Ectodermal cell (in vitro differentiated cells): ENCODE measurements at regions not wholly inside any gene's neighbourhood (a gene's known extent, or its start where the extent isn't known, plus 50 kb on each side); places are given as distances from the start of the nearest gene placed in this dataset.

ENCODE experiments used
- H3K27ac ChIP-seq: 2 replicates; pipeline ENCODE4 v1.7.0; 2013; ENCODE audit warnings: mild to moderate bottlenecking, low read depth, low read length; ENCODE audit not compliant: insufficient read depth, poor library complexity, severe bottlenecking
- H3K27me3 ChIP-seq: 2 replicates; pipeline ENCODE4 v1.7.0; 2013; ENCODE audit warnings: mild to moderate bottlenecking, low read length; ENCODE audit not compliant: insufficient read depth, control insufficient read depth, poor library complexity, severe bottlenecking
- H3K36me3 ChIP-seq: one replicate; pipeline ENCODE4 v1.7.0; 2013; ENCODE audit warnings: low read length; ENCODE audit not compliant: control insufficient read depth, insufficient read depth
- H3K4me1 ChIP-seq: one replicate; pipeline ENCODE4 v1.7.0; 2013; ENCODE audit warnings: low read length; ENCODE audit not compliant: control insufficient read depth, insufficient read depth
- H3K4me3 ChIP-seq: 2 replicates; pipeline ENCODE4 v1.7.0; 2013; ENCODE audit warnings: low read depth, low read length, control low read depth; ENCODE audit not compliant: insufficient read depth
- H3K9me3 ChIP-seq: 2 replicates; pipeline ENCODE4 v1.7.0; 2013; ENCODE audit warnings: mild to moderate bottlenecking, low read length, moderate library complexity; ENCODE audit not compliant: control insufficient read depth
- WGBS, 2 experiments: methylation state at CpG; one replicate each; pipeline ENCODE4 v1.1.7; 2013; ENCODE audit warnings: missing lambda C conversion rate in 2 of 2; 5-methylcytosine and 5-hydroxymethylcytosine counted together

DNA sequence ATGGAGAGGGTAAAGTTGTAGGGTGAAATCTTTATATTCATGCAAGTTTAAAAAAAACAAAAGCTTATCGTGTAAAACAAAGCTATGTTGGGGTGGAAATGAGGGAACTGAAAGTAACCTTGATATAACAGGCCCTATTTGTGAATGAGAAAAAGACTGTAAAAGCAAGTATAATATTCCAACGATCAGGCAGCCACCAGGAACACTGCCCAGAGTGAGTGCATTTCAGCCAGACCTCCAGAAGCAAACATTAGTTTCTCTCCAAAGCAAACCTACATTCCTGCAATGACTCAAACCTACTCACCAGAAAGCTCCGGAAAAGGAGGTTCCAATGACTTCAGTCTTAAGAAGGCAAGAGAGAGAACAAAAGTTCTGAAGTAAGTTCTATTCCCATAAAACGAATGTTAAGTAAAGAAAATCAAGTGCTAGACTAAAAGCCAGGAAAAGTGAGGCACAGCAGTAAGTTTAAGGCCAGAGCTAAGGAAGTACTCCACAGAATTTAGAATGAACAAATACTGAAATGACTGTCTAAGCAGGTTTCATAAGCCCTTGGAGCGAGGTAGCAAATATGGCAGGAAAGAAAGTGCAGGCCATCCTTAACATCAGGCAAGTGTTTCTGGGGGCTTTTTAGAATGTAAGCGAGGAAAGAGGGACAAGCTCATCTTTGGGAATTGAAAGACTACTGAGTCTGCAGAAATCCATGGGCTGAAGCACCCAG is 493.1 kb downstream of the XPNPEP1 start:
- Histone ChIP-seq H3K27ac (no peak overlapping the region), H3K9me3 (no peaks in the 10 kb centered on the region), H3K4me3 (no peak overlapping the region), H3K27me3 (no peaks in the 10 kb centered on the region), H3K36me3 (no peaks in the 10 kb centered on the region), H3K4me1 (no peaks in the 10 kb centered on the region)
- 83 to 86% methylated on average over 6 of the region's 6 CpGs for WGBS, 2 experiments

DNA sequence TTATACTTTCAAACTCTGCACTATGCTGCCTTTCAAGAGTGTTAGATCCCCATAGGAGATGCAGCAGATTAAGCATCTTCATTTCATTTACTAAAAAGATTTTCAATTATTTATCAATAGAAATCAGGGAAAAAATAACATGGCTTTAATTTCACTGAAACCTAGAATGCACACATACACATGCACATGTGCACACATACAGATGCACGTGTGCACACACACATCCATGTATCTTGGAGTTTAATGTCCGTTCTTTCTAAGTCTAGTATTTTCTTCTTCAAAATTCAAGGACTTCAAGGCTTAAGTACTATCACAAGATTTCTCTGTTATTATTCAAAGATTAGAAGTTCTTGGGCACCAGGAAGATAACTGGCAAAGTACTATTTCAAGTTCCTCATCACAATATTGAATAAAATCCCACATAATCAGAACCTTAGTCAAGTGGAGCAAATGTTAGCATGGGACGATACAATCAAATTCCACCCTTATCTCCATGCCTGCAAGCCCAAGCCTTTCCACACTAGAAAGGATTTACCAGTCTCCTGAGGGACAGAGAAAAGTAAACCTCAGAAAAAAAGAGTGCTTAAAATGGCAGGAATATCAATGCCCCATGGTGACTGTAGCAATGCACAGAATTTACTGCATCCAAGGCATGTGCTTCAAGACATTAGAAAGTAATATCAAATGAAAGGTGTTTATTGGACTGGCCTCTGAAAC is 494.4 kb downstream of the XPNPEP1 start:
- H3K27me3 ChIP-seq = no peaks in the 10 kb centered on the region
- no peaks in the 10 kb centered on the region for H3K4me1 ChIP-seq
- no peaks in the 10 kb centered on the region for H3K9me3 ChIP-seq
- no peaks in the 10 kb centered on the region for H3K36me3 ChIP-seq
- H3K4me3 ChIP-seq = no peak overlapping the region
- 76 to 87% methylated on average over 3 of the region's 3 CpGs for WGBS, 2 experiments
- no peak overlapping the region for H3K27ac ChIP-seq

DNA sequence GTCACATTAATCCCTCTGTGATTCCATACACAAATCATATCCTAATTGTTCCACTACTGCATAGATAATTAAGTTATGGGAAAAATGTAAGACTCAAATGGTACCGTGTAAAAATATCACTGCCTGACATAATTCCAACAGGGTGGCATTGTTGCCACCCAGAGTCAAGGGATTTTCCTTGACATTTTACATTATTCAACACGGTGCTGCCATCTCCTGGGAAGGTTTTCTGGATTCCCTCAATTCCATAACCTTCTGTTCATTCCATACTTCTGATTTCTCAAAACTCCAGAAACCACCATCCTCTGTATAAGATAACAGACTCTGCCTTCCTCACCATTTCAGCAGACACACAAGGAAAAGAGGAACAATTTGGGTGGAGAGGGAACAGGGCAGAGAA is 495.9 kb downstream of the XPNPEP1 start:
- no peaks in the 10 kb centered on the region for H3K36me3 ChIP-seq
- H3K27ac ChIP-seq = no peak overlapping the region
- H3K4me1 ChIP-seq = no peaks in the 10 kb centered on the region
- H3K9me3 ChIP-seq = no peaks in the 10 kb centered on the region
- no peaks in the 10 kb centered on the region for H3K27me3 ChIP-seq
- whole genome bisulfite sequencing, 2 experiments = 74 to 78% methylated on average over 2 of the region's 2 CpGs
- no peak overlapping the region for H3K4me3 ChIP-seq

DNA sequence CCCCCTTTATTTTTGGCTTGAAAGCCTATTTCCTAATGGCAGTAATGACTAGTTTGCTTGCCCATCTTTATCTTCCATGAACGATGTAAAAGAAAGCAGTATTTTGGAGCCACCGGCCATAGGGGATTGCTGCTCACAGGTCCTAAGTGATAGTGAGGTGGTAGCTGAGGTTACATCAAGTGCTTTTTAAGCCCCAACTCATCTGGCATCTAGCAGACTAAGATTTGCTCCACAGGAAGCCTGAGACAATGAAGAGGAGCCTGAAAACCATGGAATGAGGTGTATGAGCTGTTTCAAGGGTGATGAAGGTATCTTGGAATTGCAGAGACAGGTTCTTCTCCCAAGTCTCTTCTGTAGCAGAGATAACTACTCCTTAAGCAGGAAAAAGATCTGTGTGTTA is 496.3 kb downstream of the XPNPEP1 start:
- no peaks in the 10 kb centered on the region for H3K27me3 ChIP-seq
- H3K27ac ChIP-seq = no peak overlapping the region
- H3K4me3 ChIP-seq = no peak overlapping the region
- H3K36me3 ChIP-seq = no peaks in the 10 kb centered on the region
- H3K4me1 ChIP-seq = no peaks in the 10 kb centered on the region
- WGBS, 2 experiments = 83 to 94% methylated on average over 2 of the region's 2 CpGs
- no peaks in the 10 kb centered on the region for H3K9me3 ChIP-seq

DNA sequence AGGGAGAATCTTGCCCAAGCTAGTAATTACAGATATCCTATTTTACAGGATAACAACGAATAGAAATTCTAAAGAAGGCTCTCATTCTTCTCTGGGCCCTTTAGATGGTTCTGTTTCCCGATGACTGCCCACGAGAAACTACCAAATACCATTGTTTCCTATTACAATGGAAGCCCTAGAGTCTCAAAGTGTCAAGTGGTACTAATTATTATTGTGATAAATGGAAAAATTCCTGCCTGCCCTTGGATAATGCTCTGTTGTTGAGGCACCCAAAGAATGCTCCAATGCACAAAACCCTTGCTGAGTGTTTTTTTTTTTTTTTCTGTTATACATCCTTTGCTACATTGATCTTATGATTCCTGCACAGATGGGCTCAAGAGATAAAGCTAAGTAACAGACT is 504.5 kb downstream of the XPNPEP1 start:
- no peaks in the 10 kb centered on the region for H3K36me3 ChIP-seq
- H3K27ac ChIP-seq = no peak overlapping the region
- H3K27me3 ChIP-seq = no peaks in the 10 kb centered on the region
- H3K4me1 ChIP-seq = no peaks in the 10 kb centered on the region
- no peak overlapping the region for H3K4me3 ChIP-seq
- H3K9me3 ChIP-seq = no peaks in the 10 kb centered on the region
- WGBS, 2 experiments = 42 to 65% methylated on average over 3 of the region's 3 CpGs

DNA sequence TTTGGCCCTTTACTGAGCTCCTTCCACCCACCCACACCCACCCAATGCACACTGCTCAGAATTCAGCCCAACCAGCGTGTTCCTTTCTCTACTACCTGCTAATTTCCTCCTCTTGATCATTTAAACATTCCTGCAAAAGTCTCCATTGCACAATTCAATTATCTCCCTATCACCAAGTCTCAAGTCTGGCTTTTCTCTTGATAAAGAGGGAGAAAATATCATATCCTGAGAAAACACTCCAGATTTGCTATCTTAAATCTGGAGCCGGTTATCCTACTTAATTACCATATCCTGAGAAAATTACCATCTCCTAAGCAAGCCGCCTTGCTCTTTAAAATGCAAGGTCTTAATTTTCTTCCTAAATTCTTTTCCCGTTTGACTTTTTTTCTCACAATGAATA is 505.5 kb downstream of the XPNPEP1 start:
- Histone ChIP-seq H3K27me3 (no peaks in the 10 kb centered on the region), H3K36me3 (no peaks in the 10 kb centered on the region), H3K4me3 (no peak overlapping the region), H3K27ac (no peak overlapping the region), H3K9me3 (no peaks in the 10 kb centered on the region), H3K4me1 (no peaks in the 10 kb centered on the region)
- 71 to 73% methylated on average over 4 of the region's 4 CpGs for WGBS, 2 experiments

DNA sequence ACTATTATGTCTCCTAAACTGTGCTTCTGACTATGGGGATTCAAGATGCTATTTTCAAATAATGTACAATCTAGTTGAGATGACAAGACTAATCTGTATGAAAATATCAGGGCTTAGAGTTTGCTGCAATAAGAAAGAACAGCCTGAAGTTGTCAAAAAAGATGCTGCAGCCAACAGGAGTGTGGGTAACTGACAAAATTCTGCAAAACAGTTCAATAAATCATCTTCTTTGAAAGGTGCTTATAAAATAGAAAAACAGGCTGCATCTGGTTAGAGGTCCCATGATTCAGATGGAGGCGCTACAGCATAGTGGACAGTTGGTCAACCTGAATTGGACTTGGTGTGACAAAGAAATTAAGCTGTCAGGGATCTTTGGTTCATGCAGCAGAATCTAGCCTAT is 511.0 kb downstream of the XPNPEP1 start:
- H3K4me1 ChIP-seq = no peaks in the 10 kb centered on the region
- WGBS, 2 experiments = 89 to 91% methylated on average over 1 of the region's 1 CpG
- no peaks in the 10 kb centered on the region for H3K36me3 ChIP-seq
- no peaks in the 10 kb centered on the region for H3K27me3 ChIP-seq
- H3K4me3 ChIP-seq = no peak overlapping the region
- H3K27ac ChIP-seq = no peak overlapping the region
- H3K9me3 ChIP-seq = no peaks in the 10 kb centered on the region

DNA sequence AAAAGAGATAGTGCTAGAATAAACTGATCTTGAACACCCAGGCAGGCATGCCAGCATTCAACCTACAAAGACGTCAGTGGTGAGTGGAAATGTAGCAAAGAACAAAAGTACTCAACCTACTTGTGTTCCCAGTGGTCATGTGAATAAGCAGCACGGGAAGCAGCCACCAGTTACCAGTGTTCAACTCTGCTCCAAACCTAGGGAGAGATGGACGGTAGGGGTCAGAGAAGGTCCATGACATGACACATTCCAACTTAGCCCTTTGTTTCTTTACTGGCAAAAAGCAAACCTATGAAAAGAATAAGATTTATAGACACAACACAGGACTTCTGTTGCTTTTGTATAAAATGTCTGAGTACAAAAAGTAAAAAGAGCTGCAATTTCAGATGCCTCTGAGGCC is 511.4 kb downstream of the XPNPEP1 start:
- H3K4me3 ChIP-seq = no peak overlapping the region
- no peak overlapping the region for H3K27ac ChIP-seq
- WGBS, 2 experiments = 66 to 83% methylated on average over 3 of the region's 3 CpGs
- H3K4me1 ChIP-seq = no peaks in the 10 kb centered on the region
- no peaks in the 10 kb centered on the region for H3K27me3 ChIP-seq
- H3K36me3 ChIP-seq = no peaks in the 10 kb centered on the region
- H3K9me3 ChIP-seq = no peaks in the 10 kb centered on the region

DNA sequence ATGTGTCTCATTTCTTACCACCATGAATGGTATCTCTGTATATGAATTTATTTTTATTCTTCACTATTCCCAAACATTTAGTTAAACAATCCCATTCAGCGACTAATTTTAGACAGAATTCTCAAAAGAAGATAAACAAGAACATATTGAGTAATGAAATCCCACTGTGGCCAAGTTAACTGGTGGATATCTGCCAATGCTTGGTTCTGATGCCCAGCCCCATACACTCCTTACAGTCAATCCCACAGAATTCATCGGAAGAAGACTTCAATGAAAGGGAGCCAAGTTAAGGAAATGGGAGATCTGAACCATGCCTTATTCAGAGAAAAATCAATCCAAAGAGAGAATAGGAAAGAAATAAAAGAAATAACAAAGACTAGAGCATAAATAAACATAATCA is 518.0 kb downstream of the XPNPEP1 start:
- WGBS, 2 experiments = 69 to 96% methylated on average over 2 of the region's 2 CpGs
- Histone ChIP-seq H3K27ac (no peak overlapping the region), H3K4me1 (no peaks in the 10 kb centered on the region), H3K9me3 (no peaks in the 10 kb centered on the region), H3K4me3 (no peak overlapping the region), H3K36me3 (no peaks in the 10 kb centered on the region), H3K27me3 (no peaks in the 10 kb centered on the region)

DNA sequence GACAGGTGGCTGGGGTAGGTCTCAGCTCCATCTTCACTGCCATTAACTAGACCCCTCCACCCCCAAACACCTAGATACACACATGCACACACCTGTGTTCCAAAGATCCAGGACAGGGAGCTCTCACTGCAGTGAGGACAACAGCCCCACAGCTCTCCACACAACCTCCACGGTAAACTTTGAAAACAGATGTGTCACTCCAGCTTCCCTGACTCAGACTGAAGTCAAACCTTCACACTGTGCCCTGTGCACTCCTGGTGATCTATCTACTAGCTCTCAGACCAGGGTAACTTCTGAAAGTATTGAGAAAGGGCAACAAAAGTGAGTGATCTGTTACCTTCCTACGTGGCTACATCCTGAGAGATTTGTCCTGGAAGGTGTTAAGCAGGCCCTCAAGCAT is 519.8 kb downstream of the XPNPEP1 start:
- Histone ChIP-seq H3K9me3 (no peaks in the 10 kb centered on the region), H3K36me3 (no peaks in the 10 kb centered on the region), H3K27ac (no peak overlapping the region), H3K4me3 (no peak overlapping the region), H3K4me1 (no peaks in the 10 kb centered on the region), H3K27me3 (no peaks in the 10 kb centered on the region)
- 79 to 82% methylated on average over 2 of the region's 2 CpGs for WGBS, 2 experiments
